ENCODE measurements at regions not wholly inside any gene's neighbourhood (a gene's known extent, or its start where the extent isn't known, plus 50 kb on each side); places are given as distances from the start of the nearest gene placed in this dataset.

DNA sequence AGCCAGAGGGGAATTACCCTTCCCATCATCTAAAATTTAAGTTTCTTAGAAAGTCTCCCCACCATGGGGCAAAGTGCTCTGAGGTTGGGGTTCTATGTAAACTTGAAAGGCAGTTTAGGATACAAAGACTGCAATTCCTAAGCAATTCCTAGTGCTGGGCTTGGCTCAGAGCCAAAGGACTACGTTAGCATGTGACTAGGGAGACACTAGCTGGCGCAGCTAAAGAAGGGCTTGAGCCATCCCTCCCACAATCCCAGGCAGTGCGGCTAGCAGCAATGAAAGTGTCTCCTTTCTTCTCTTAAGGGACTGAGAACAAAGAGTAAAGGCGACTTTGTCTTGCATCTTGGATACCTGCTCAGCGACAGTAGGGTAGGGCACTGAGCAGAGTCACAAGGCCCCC is 306.6 kb upstream of the FKBP1C start:
- Histone ChIP-seq H3K4me2 (ENCODE audit: insufficient read depth, low read length) (no peak overlapping the region), H3K9ac (ENCODE audit: low read depth, low read length) (no peak overlapping the region), H3K36me3 (ENCODE audit: insufficient read depth, low read length) (no peaks in the 10 kb centered on the region), H2AFZ (ENCODE audit: low read depth, low read length) (no peak overlapping the region), H4K20me1 (ENCODE audit: insufficient read depth, low read length) (no peaks in the 10 kb centered on the region), H3K79me2 (ENCODE audit: insufficient read depth, low read length) (no peaks in the 10 kb centered on the region), H3K27me3 (ENCODE audit: insufficient read depth, low read length, poor library complexity) (no peaks in the 10 kb centered on the region), H3K9me3 (ENCODE audit: insufficient read depth, low read length, severe bottlenecking) (no peaks in the 10 kb centered on the region), H3K27ac (ENCODE audit: low read length) (no peak overlapping the region), H3K4me1 (ENCODE audit: insufficient read depth, low read length) (no peaks in the 10 kb centered on the region), H3K4me3 (ENCODE audit: low read depth in 1 of 2, low read length in 2 of 2) (no peak overlapping the region)
- ATAC-seq (ENCODE audit: insufficient read depth, low read depth) = no peak
- TF ChIP-seq, protein P1, sequence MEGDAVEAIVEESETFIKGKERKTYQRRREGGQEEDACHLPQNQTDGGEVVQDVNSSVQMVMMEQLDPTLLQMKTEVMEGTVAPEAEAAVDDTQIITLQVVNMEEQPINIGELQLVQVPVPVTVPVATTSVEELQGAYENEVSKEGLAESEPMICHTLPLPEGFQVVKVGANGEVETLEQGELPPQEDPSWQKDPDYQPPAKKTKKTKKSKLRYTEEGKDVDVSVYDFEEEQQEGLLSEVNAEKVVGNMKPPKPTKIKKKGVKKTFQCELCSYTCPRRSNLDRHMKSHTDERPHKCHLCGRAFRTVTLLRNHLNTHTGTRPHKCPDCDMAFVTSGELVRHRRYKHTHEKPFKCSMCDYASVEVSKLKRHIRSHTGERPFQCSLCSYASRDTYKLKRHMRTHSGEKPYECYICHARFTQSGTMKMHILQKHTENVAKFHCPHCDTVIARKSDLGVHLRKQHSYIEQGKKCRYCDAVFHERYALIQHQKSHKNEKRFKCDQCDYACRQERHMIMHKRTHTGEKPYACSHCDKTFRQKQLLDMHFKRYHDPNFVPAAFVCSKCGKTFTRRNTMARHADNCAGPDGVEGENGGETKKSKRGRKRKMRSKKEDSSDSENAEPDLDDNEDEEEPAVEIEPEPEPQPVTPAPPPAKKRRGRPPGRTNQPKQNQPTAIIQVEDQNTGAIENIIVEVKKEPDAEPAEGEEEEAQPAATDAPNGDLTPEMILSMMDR (IDR thresholded peaks at IDR 0.05; ENCODE audit: borderline replicate concordance, extremely low read depth, low read length, poor library complexity, severe bottlenecking) = no peak
- TF ChIP-seq EZH2 (IDR thresholded peaks at IDR 0.05; ENCODE audit: borderline replicate concordance, low read depth, low read length, severe bottlenecking) = no peak
- no peak for DNase-seq

DNA sequence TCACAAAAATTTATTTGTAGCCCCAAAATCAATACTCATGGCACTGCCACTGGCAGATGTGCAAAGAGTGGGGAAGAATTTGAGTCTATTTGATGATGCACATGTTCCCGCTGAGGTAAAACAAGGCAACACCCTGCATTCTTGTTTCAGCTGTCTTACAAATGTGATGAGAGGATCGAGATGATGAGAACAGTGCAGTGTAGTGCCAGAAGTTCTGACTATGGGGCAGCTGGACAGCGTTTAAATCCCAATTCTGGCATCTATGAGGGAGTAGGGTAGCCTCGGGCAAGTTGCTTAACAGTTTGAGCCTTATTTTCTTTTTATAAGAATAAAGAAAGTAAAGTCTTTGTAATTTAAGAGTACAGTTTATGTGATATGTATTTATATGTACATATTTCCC is 296.7 kb upstream of the FKBP1C start:
- no peaks in the 10 kb centered on the region for H3K4me1 ChIP-seq (ENCODE audit: insufficient read depth, low read length)
- no peaks in the 10 kb centered on the region for H3K27me3 ChIP-seq (ENCODE audit: insufficient read depth, low read length, poor library complexity)
- no peak for DNase-seq
- no peak overlapping the region for H2AFZ ChIP-seq (ENCODE audit: low read depth, low read length)
- H3K9me3 ChIP-seq (ENCODE audit: insufficient read depth, low read length, severe bottlenecking) = no peaks in the 10 kb centered on the region
- H3K4me3 ChIP-seq (ENCODE audit: low read depth in 1 of 2, low read length in 2 of 2) = no peak overlapping the region
- no peak overlapping the region for H3K27ac ChIP-seq (ENCODE audit: low read length)
- no peak overlapping the region for H3K4me2 ChIP-seq (ENCODE audit: insufficient read depth, low read length)
- H3K36me3 ChIP-seq (ENCODE audit: insufficient read depth, low read length) = no peaks in the 10 kb centered on the region
- no peaks in the 10 kb centered on the region for H3K79me2 ChIP-seq (ENCODE audit: insufficient read depth, low read length)
- no peak for ATAC-seq (ENCODE audit: insufficient read depth, low read depth)
- H4K20me1 ChIP-seq (ENCODE audit: insufficient read depth, low read length) = no peaks in the 10 kb centered on the region
- H3K9ac ChIP-seq (ENCODE audit: low read depth, low read length) = no peak overlapping the region
- TF ChIP-seq, protein P1 (IDR thresholded peaks at IDR 0.05; ENCODE audit: borderline replicate concordance, extremely low read depth, low read length, poor library complexity, severe bottlenecking) = no peak
- no peak for TF ChIP-seq EZH2 (IDR thresholded peaks at IDR 0.05; ENCODE audit: borderline replicate concordance, low read depth, low read length, severe bottlenecking)

DNA sequence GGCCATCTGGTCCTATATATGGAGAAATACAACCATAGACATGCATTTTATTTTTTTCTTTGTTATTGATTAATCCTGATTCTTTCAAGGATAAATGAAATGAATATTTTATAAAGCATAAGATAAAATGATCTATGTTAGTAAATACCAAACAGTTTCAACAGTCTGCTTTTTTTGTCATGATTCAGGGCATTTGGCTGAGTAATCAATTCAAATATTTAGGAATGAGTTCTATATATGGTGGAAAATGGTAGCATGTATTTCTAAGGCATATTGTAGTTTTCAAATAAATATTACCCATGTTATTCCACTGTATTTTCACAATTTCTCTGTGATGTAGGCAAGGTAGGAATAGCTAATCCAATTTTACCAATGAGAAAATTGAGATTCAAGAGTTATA is 287.5 kb upstream of the FKBP1C start:
- Histone ChIP-seq H3K36me3 (ENCODE audit: insufficient read depth, low read length) (no peaks in the 10 kb centered on the region), H4K20me1 (ENCODE audit: insufficient read depth, low read length) (no peaks in the 10 kb centered on the region), H3K4me2 (ENCODE audit: insufficient read depth, low read length) (no peak overlapping the region), H3K4me3 (ENCODE audit: low read depth in 1 of 2, low read length in 2 of 2) (no peak overlapping the region), H3K4me1 (ENCODE audit: insufficient read depth, low read length) (no peaks in the 10 kb centered on the region), H2AFZ (ENCODE audit: low read depth, low read length) (no peak overlapping the region), H3K9me3 (ENCODE audit: insufficient read depth, low read length, severe bottlenecking) (no peaks in the 10 kb centered on the region), H3K27me3 (ENCODE audit: insufficient read depth, low read length, poor library complexity) (no peaks in the 10 kb centered on the region), H3K79me2 (ENCODE audit: insufficient read depth, low read length) (no peaks in the 10 kb centered on the region), H3K9ac (ENCODE audit: low read depth, low read length) (no peak overlapping the region), H3K27ac (ENCODE audit: low read length) (no peak overlapping the region)
- ATAC-seq (ENCODE audit: insufficient read depth, low read depth) = no peak
- TF ChIP-seq EZH2 (IDR thresholded peaks at IDR 0.05; ENCODE audit: borderline replicate concordance, low read depth, low read length, severe bottlenecking) = no peak
- TF ChIP-seq, protein P1 (IDR thresholded peaks at IDR 0.05; ENCODE audit: borderline replicate concordance, extremely low read depth, low read length, poor library complexity, severe bottlenecking) = no peak
- no peak for DNase-seq

DNA sequence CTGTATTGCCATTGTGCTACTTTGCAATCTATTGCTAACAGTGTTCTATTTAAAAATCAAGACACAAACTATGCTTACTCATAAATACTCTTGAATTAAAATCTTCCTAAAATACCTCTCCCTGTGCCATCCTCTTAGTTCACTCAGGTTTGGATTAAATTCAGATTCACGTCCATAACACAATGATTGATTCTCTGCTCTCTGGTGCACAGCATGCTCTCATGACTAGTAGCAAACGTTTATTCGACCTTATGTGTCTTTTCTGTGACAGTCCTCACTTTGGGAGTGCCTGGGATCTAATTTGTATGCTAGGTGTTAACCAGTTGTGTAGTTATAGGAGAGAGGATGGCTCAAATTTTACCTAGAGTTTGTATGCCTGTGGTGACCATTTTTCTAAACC is 270.4 kb upstream of the FKBP1C start:
- DNase-seq (no peak), ATAC-seq (ENCODE audit: insufficient read depth, low read depth) (no peak)
- Histone ChIP-seq H3K4me3 (ENCODE audit: low read depth in 1 of 2, low read length in 2 of 2) (no peak overlapping the region), H3K9me3 (ENCODE audit: insufficient read depth, low read length, severe bottlenecking) (no peaks in the 10 kb centered on the region), H2AFZ (ENCODE audit: low read depth, low read length) (no peak overlapping the region), H3K27me3 (ENCODE audit: insufficient read depth, low read length, poor library complexity) (no peaks in the 10 kb centered on the region), H3K4me1 (ENCODE audit: insufficient read depth, low read length) (no peaks in the 10 kb centered on the region), H3K79me2 (ENCODE audit: insufficient read depth, low read length) (no peaks in the 10 kb centered on the region), H3K27ac (ENCODE audit: low read length) (no peak overlapping the region), H3K36me3 (ENCODE audit: insufficient read depth, low read length) (no peaks in the 10 kb centered on the region), H3K9ac (ENCODE audit: low read depth, low read length) (no peak overlapping the region), H3K4me2 (ENCODE audit: insufficient read depth, low read length) (no peak overlapping the region), H4K20me1 (ENCODE audit: insufficient read depth, low read length) (no peaks in the 10 kb centered on the region)
- TF ChIP-seq EZH2 (IDR thresholded peaks at IDR 0.05; ENCODE audit: borderline replicate concordance, low read depth, low read length, severe bottlenecking) = no peak
- TF ChIP-seq, protein P1 (IDR thresholded peaks at IDR 0.05; ENCODE audit: borderline replicate concordance, extremely low read depth, low read length, poor library complexity, severe bottlenecking) = no peak
